H1 (cell line): ENCODE measurements at regions not wholly inside any gene's neighbourhood (a gene's known extent, or its start where the extent isn't known, plus 50 kb on each side); places are given as distances from the start of the nearest gene placed in this dataset.

ENCODE experiments used
- CTCF ChIA-PET: fragments of 300-600 bp; sonication (Branson Sonifier 250); formaldehyde crosslinking; loops from one replicate; lab custom pipeline; 2021; ENCODE audit not compliant: partially characterized antibody; lab: Charles Lee
- POLR2A ChIA-PET: fragments of 300-600 bp; sonication (Branson Sonifier 250); formaldehyde crosslinking; loops from one replicate; lab custom pipeline; 2021; ENCODE audit warnings: inconsistent platforms; ENCODE audit not compliant: partially characterized antibody; lab: Charles Lee
- DNase-seq, 2 experiments: peaks; one replicate each; pipeline versions ENCODE4 v3.0.0 to v3.0.0-alpha.2; 2010 to 2022; ENCODE audit warnings: low spot score in 2 of 2, low read depth in 1 of 2, mixed read lengths in 1 of 2
- FAIRE-seq: peaks from 2 replicates; lab custom pipeline; 2011; peaks lifted over from hg19 to GRCh38; lab: Jason Lieb, UNC
- H2AFZ ChIP-seq: 2 replicates; pipeline ENCODE4 v1.8.1; 2012; ENCODE audit warnings: low read length, inconsistent platforms
- H2AK5ac ChIP-seq: 2 replicates; pipeline ENCODE4 v1.6.1; 2013; ENCODE audit warnings: low read depth, low read length
- H2BK120ac ChIP-seq: replicated peaks from 2 replicates; pipeline ENCODE3; 2013; ENCODE audit warnings: low read depth, low read length, inconsistent platforms
- H2BK12ac ChIP-seq: 2 replicates; pipeline ENCODE4 v1.6.1; 2013; ENCODE audit warnings: low read depth, low read length
- H2BK15ac ChIP-seq: 2 replicates; pipeline ENCODE4 v1.6.1; 2013; ENCODE audit warnings: low read length
- H2BK20ac ChIP-seq: 2 replicates; pipeline ENCODE4 v1.6.1; 2013; ENCODE audit warnings: low read length
- H2BK5ac ChIP-seq: 2 replicates; pipeline ENCODE4 v1.6.1; 2013; ENCODE audit warnings: low read depth, low read length
- H3K14ac ChIP-seq: 2 replicates; pipeline ENCODE4 v1.6.1; 2013; ENCODE audit warnings: inconsistent platforms; ENCODE audit not compliant: insufficient read length
- H3K18ac ChIP-seq: 2 replicates; pipeline ENCODE4 v1.6.1; 2013; ENCODE audit warnings: low read length; ENCODE audit errors: extremely low read depth
- H3K23ac ChIP-seq: 2 replicates; pipeline ENCODE4 v1.6.1; 2013; ENCODE audit warnings: inconsistent platforms; ENCODE audit not compliant: insufficient read length
- H3K23me2 ChIP-seq: 2 replicates; pipeline ENCODE4 v1.6.1; 2013; ENCODE audit warnings: low read depth, low read length
- H3K27ac ChIP-seq: 2 replicates; pipeline ENCODE4 v1.6.1; 2011; ENCODE audit warnings: low read depth, low read length, inconsistent platforms
- H3K27me3 ChIP-seq, 4 experiments: replicated peaks in 1 of 4; 1 replicate in 1 of 4; 2 replicates in 3 of 4; pipeline versions ENCODE4 v1.6.1 to v1.8.1; 2011 to 2013; ENCODE audit warnings: low read length in 3 of 4, mild to moderate bottlenecking in 3 of 4, inconsistent platforms in 2 of 4, mixed read lengths in 2 of 4, moderate library complexity in 1 of 4; ENCODE audit not compliant: control insufficient read depth in 3 of 4, insufficient read depth in 3 of 4; ENCODE audit errors: extremely low read depth in 1 of 4
- H3K36me3 ChIP-seq, 4 experiments: 2 replicates each; pipeline versions ENCODE4 v1.6.1 to v1.8.1; 2011 to 2013; ENCODE audit warnings: mild to moderate bottlenecking in 4 of 4, low read length in 3 of 4, moderate library complexity in 2 of 4, control low read depth in 1 of 4, inconsistent platforms in 1 of 4; ENCODE audit not compliant: insufficient read depth in 4 of 4, control insufficient read depth in 2 of 4
- H3K4ac ChIP-seq: replicated peaks from 2 replicates; pipeline ENCODE3; 2013; ENCODE audit warnings: low read length, low read depth, mixed read lengths, inconsistent platforms; ENCODE audit not compliant: insufficient read length
- H3K4me1 ChIP-seq, 4 experiments: replicated peaks in 1 of 4; 1 replicate in 1 of 4; 2 replicates in 3 of 4; pipeline versions ENCODE4 v1.6.1 to v1.8.1; 2011 to 2013; ENCODE audit warnings: low read length in 3 of 4, inconsistent platforms in 2 of 4, mixed read lengths in 1 of 4; ENCODE audit not compliant: insufficient read depth in 4 of 4, control insufficient read depth in 3 of 4
- H3K4me2 ChIP-seq, 2 experiments: 2 replicates each; pipeline versions ENCODE4 v1.6.1 to v1.8.1; 2011 to 2013; ENCODE audit warnings: low read depth in 2 of 2, low read length in 2 of 2, control low read depth in 1 of 2, inconsistent platforms in 1 of 2, mild to moderate bottlenecking in 1 of 2; ENCODE audit not compliant: insufficient read depth in 1 of 2
- H3K4me3 ChIP-seq, 4 experiments: fragments of 200-600, 300-600 bp in 1 of 4; sonication (generic), shearing (Covaris generic), sonication (Bioruptor Twin) in 1 of 4; 2 replicates each; pipeline versions ENCODE4 v1.5.1 to v1.8.1; 2011 to 2016; ENCODE audit warnings: low read length in 4 of 4, low read depth in 3 of 4, control low read depth in 2 of 4, inconsistent platforms in 2 of 4, mild to moderate bottlenecking in 2 of 4, mixed read lengths in 1 of 4, moderate library complexity in 1 of 4; ENCODE audit not compliant: insufficient read depth in 2 of 4; ENCODE audit errors: extremely low read depth in 1 of 4
- H3K56ac ChIP-seq: replicated peaks from 2 replicates; pipeline ENCODE3; 2013; ENCODE audit warnings: low read depth, mild to moderate bottlenecking, mixed read lengths, low read length, inconsistent platforms; ENCODE audit not compliant: insufficient read length
- H3K79me1 ChIP-seq: 2 replicates; pipeline ENCODE4 v1.6.1; 2013; ENCODE audit warnings: low read depth, low read length, control low read depth
- H3K79me2 ChIP-seq, 2 experiments: 2 replicates each; pipeline versions ENCODE4 v1.6.1 to v1.8.1; 2012 to 2013; ENCODE audit warnings: low read length in 2 of 2, mild to moderate bottlenecking in 2 of 2, inconsistent platforms in 1 of 2; ENCODE audit not compliant: insufficient read depth in 2 of 2, control insufficient read depth in 1 of 2
- H3K9ac ChIP-seq, 4 experiments: replicated peaks in 1 of 4; 1 replicate in 1 of 4; 2 replicates in 3 of 4; pipeline versions ENCODE4 v1.6.1 to v1.8.1; 2011 to 2013; ENCODE audit warnings: low read depth in 3 of 4, low read length in 3 of 4, control low read depth in 2 of 4, mild to moderate bottlenecking in 2 of 4, moderate library complexity in 2 of 4, inconsistent platforms in 1 of 4; ENCODE audit errors: extremely low read depth in 1 of 4
- H3K9me3 ChIP-seq, 2 experiments: 2 replicates each; pipeline versions ENCODE4 v1.6.1 to v1.8.1; 2012 to 2013; ENCODE audit warnings: mild to moderate bottlenecking in 2 of 2, moderate library complexity in 2 of 2, control low read depth in 1 of 2, inconsistent platforms in 1 of 2, low read depth in 1 of 2, low read length in 1 of 2, mixed read lengths in 1 of 2; ENCODE audit not compliant: insufficient read depth in 2 of 2
- H4K20me1 ChIP-seq, 2 experiments: replicated peaks in 1 of 2; 2 replicates each; pipeline versions ENCODE3 to v1.8.1; 2011 to 2013; ENCODE audit warnings: inconsistent platforms in 2 of 2, low read length in 2 of 2, mild to moderate bottlenecking in 1 of 2; ENCODE audit not compliant: insufficient read depth in 2 of 2, control insufficient read depth in 1 of 2
- H4K5ac ChIP-seq: 2 replicates; pipeline ENCODE4 v1.6.1; 2013; ENCODE audit warnings: low read length, low read depth, mixed read lengths, inconsistent platforms; ENCODE audit not compliant: insufficient read length
- H4K8ac ChIP-seq: 2 replicates; pipeline ENCODE4 v1.8.0; 2013; ENCODE audit warnings: mild to moderate bottlenecking, moderate library complexity, low read length, inconsistent platforms; ENCODE audit not compliant: insufficient read depth; ENCODE audit errors: extremely low read depth
- H4K91ac ChIP-seq: replicated peaks from 2 replicates; pipeline ENCODE3; 2013; ENCODE audit warnings: low read length, mixed read lengths, inconsistent platforms; ENCODE audit not compliant: insufficient read length
- BACH1 ChIP-seq: IDR thresholded peaks from 2 replicates; pipeline ENCODE4 v1.6.1; 2012; ENCODE audit warnings: low read length, improper control_type of control experiment
- BRCA1 ChIP-seq: IDR thresholded peaks from 2 replicates; pipeline ENCODE4 v1.6.1; 2012; ENCODE audit warnings: low read depth, low read length, improper control_type of control experiment
- GTF2F1 ChIP-seq: IDR thresholded peaks from 2 replicates; pipeline ENCODE4 v1.6.1; 2012; ENCODE audit warnings: low read depth, low read length, improper control_type of control experiment, borderline replicate concordance
- KDM1A ChIP-seq: fragments of 200-600, 300-600 bp; sonication (generic); IDR thresholded peaks from 2 replicates; pipeline ENCODE4 v1.7.1; 2016; ENCODE audit warnings: mild to moderate bottlenecking, low read length, borderline replicate concordance
- NRF1 ChIP-seq: IDR thresholded peaks from 2 replicates; pipeline ENCODE4 v1.6.1; 2011; ENCODE audit warnings: mild to moderate bottlenecking, low read depth, low read length, improper control_type of control experiment
- SIRT6 ChIP-seq: IDR thresholded peaks from one replicate; pipeline ENCODE4 v1.7.1; 2012; ENCODE audit warnings: low read length, inconsistent platforms
- TEAD4 ChIP-seq: IDR thresholded peaks from 2 replicates; pipeline ENCODE4 v1.6.1; 2012; ENCODE audit warnings: low read depth, low read length, inconsistent platforms, mixed read lengths
- WGBS, 2 experiments: shearing (Covaris generic) in 1 of 2; methylation state at CpG; one replicate each; pipeline versions ENCODE4 v1.1.6 to v1.1.7; 2013 to 2015; ENCODE audit warnings: low lambda C conversion rate in 2 of 2, mixed read lengths in 2 of 2, inconsistent platforms in 1 of 2, low coverage in 1 of 2, missing lambda C conversion rate in 1 of 2; ENCODE audit not compliant: insufficient replicate concordance in 2 of 2, insufficient coverage in 1 of 2, insufficient read length in 1 of 2; ENCODE audit errors: extremely low coverage in 1 of 2, missing lambda C conversion rate in 1 of 2; 5-methylcytosine and 5-hydroxymethylcytosine counted together

DNA sequence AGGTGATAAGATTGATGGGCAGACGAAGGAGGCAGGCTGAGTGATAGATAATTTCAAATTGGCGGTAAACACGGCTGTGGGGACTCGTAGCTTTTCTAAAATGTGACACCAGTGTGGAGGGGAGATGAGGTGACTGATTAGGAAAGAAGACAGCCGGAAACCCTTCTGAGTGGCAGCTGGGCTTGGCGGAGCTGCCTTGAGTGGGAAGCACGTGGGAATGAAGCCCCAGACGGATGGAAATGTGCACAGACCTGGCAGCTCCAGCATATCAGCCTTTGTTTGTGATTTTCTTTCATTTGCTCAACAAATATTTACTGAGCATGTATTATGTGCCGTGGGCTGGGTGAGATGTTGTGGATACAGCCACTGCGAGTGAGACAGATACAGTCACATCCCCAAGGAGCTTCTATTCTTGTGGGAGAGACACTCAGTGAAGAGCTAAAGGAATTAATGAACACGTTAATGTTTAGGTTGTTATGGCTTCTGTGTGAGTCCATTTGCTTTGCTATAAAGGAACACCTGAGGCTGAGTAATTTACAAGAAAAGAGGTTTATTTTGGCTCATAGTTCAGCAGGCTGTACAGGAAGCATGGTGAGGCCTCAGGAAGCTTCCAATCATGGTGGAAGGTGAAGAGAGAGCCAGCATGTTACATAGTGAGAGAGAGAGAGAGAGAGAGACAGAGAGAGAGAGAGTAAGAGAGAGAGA is 65.5 kb upstream of the LHX5 start:
- 95% methylated on average over 11 of the region's 11 CpGs; no CpG with 5 or more reads in 1 of the 2 experiments for WGBS, 2 experiments
- Histone ChIP-seq H3K36me3 (no peaks in the 10 kb centered on the region), H3K14ac (no peak overlapping the region), H3K27ac (no peak overlapping the region), H3K4me3 (no peak overlapping the region), H4K5ac (no peak overlapping the region), H3K4me2 (no peak overlapping the region), H3K27me3 (peaks cover 0 to under 1% (median 0%) of the 10 kb centered on the region in 4 experiments; a peak in 2 of 7 replicates), H3K18ac (no peak overlapping the region), H3K4ac (no peak overlapping the region), H4K91ac (peak overlapping the region; percentile 35), H3K56ac (no peak overlapping the region), H3K9me3 (peaks cover 0 to 4% of the 10 kb centered on the region in 2 experiments; a peak in 2 of 4 replicates), H4K20me1 (no peaks in the 10 kb centered on the region), H2BK15ac (0 out of 2 replicates have a peak overlapping the region, but pooled peaks have one; percentile 76), H3K79me1 (no peaks in the 10 kb centered on the region), H2AFZ (no peak overlapping the region), H3K4me1 (peaks cover 0 to under 1% (median 0%) of the 10 kb centered on the region in 4 experiments; a peak in 1 of 7 replicates), H3K23ac (no peak overlapping the region), H2BK120ac (no peak overlapping the region), H2BK5ac (no peak overlapping the region), H2BK12ac (no peak overlapping the region), H2BK20ac (0 out of 2 replicates have a peak overlapping the region, but pooled peaks have one; percentile 21), H3K79me2 (no peaks in the 10 kb centered on the region), H4K8ac (no peak overlapping the region), H2AK5ac (no peak overlapping the region), H3K23me2 (no peaks in the 10 kb centered on the region), H3K9ac (no peak overlapping the region)
- ChIA-PET CTCF (interaction anchor here (0.6 to 2.5 kb wide), 7 partner anchors 10 to 103 kb away, joined by 3 to 9 read pairs (median 3); no protein-coding TSS in a partner anchor), POLR2A (interaction anchor here (1.1 kb wide), 1 partner anchor 12 kb away, joined by 3 read pairs; no protein-coding TSS in a partner anchor)
- FAIRE-seq: no peak
- no peak for DNase-seq
- TF ChIP-seq BRCA1 (no peak), KDM1A (no peak), NRF1 (no peak), GTF2F1 (no peak), TEAD4 (no peak), BACH1 (no peak), SIRT6 (no peak)
